Colonic mucosa (tissue), 4 donors: ENCODE measurements at regions not wholly inside any gene's neighbourhood (a gene's known extent, or its start where the extent isn't known, plus 50 kb on each side); places are given as distances from the start of the nearest gene placed in this dataset.

ENCODE experiments used
- DNase-seq: peaks from one replicate; pipeline ENCODE4 v3.0.0-alpha.2; 2020
- H3K27ac ChIP-seq: fragments of 200-600 bp; one replicate; pipeline ENCODE4 v1.8.0; 2021
- H3K27me3 ChIP-seq: fragments of 200-600 bp; one replicate; pipeline ENCODE4 v1.8.0; 2021
- H3K36me3 ChIP-seq: fragments of 200-600 bp; one replicate; pipeline ENCODE4 v1.8.0; 2021
- H3K4me1 ChIP-seq: fragments of 200-600 bp; one replicate; pipeline ENCODE4 v1.8.0; 2021; ENCODE audit warnings: mild to moderate bottlenecking
- H3K4me3 ChIP-seq: fragments of 200-600 bp; one replicate; pipeline ENCODE4 v1.8.0; 2021
- H3K9ac ChIP-seq, 2 donors: one replicate each; pipeline ENCODE4 v1.7.0; 2013; ENCODE audit warnings: control low read depth in 2 of 2, low read depth in 2 of 2, low read length in 2 of 2
- H3K9me3 ChIP-seq: fragments of 200-600 bp; one replicate; pipeline ENCODE4 v1.8.0; 2021
- CTCF ChIP-seq: fragments of 200-600 bp; IDR thresholded peaks from one replicate; pipeline ENCODE4 v1.8.0; 2022; ENCODE audit warnings: antibody characterized with exemption, mild to moderate bottlenecking
- intact Hi-C: fragments of 100-400 bp; cut with DNase I; formaldehyde crosslinking; loops from one replicate; pipeline ENCODE4 v1.14.1; 2022
- donor health status: healthy.
- donor health status: DM: no; HTN: no; CAD: no.
- donor health status: DM: no; HTN: no; CAD: no.

DNA sequence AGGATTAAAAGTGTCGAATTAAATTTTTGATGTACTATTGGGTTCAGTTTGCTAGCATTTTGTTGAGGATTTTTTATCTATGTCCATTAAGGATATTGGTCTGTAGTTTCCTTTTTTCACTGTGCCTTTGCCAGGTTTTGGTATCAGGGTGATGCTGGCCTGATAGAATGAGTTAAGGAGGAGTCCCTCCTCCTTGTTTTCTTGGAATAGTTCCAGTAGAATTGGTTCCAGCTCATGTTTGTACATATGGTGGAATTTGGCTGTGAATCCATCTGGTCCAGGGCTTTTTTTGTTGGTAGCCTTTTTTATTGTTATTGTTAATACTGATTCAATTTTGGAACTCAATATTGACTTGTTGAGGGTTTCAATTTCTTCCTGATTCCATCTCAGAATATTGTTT, 141.8 kb downstream of the SIM1 start:
- Histone ChIP-seq H3K9ac (no peak overlapping the region), H3K4me3 (no peak overlapping the region), H3K9me3 (no peaks in the 10 kb centered on the region), H3K36me3 (no peaks in the 10 kb centered on the region), H3K27me3 (no peaks in the 10 kb centered on the region), H3K27ac (no peak overlapping the region), H3K4me1 (no peaks in the 10 kb centered on the region)
- intact Hi-C loops = no loop called here
- DNase-seq = no peak
- TF ChIP-seq CTCF = no peak

- Histone ChIP-seq H3K36me3 (no peaks in the 10 kb centered on the region), H3K4me3 (no peak overlapping the region), H3K4me1 (no peaks in the 10 kb centered on the region), H3K9me3 (no peaks in the 10 kb centered on the region), H3K27me3 (no peaks in the 10 kb centered on the region), H3K9ac (no peak overlapping the region), H3K27ac (no peak overlapping the region)
- DNase-seq = no peak
- intact Hi-C loops = no loop called here
- TF ChIP-seq CTCF = no peak
These were observed 144.0 kb downstream of the SIM1 start for GRCh38 chr6:100320686-100321085.

DNA sequence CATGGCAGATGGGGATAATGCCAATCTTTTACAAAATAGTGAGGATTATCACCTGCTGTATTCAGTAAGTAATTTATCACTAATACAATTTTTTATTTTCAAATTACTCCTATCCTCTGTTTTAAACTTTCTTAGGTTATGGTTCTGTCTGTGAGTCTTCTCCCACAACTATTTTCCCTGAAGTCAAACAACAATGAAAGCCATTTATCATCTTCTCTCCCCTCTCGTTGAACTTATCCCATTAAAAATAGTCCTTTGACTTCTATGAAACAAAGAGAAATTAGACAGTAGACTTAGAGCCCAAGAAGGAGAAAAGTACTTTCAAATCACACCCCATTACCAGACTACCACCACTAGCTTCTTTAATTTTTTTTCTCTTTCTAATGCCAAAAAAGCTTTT, 147.7 kb downstream of the SIM1 start:
- intact Hi-C loops = no loop called here
- no peak overlapping the region for H3K4me3 ChIP-seq
- no peak overlapping the region for H3K9ac ChIP-seq
- TF ChIP-seq CTCF = no peak
- no peak overlapping the region for H3K27ac ChIP-seq
- DNase-seq = no peak
- H3K4me1 ChIP-seq = no peaks in the 10 kb centered on the region
- H3K36me3 ChIP-seq = no peaks in the 10 kb centered on the region
- H3K9me3 ChIP-seq = no peaks in the 10 kb centered on the region
- H3K27me3 ChIP-seq = no peaks in the 10 kb centered on the region

DNA sequence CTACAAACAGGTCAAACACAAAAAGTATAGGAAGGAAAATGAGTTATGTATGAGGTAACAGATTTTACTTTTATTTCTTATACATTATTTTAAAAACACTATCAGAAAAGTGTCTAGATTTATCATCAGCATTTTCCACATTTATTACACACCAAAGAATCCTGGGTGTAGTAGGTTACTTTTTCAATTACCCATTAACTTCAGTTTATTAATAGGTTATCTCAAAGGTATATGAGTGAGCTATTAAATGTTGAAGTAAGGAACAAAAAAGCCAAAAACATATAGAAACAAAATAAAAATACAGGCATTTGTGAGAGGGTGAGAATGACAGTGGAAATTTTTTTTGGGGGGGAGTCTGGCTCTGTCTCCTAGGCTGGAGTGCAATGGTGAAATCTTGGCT, 150.5 kb downstream of the SIM1 start:
- Histone ChIP-seq H3K4me1 (no peaks in the 10 kb centered on the region), H3K9ac (no peak overlapping the region), H3K27ac (no peak overlapping the region), H3K9me3 (no peaks in the 10 kb centered on the region), H3K36me3 (no peaks in the 10 kb centered on the region), H3K27me3 (no peaks in the 10 kb centered on the region), H3K4me3 (no peak overlapping the region)
- intact Hi-C loops = no loop called here
- DNase-seq = no peak
- TF ChIP-seq CTCF = no peak

DNA sequence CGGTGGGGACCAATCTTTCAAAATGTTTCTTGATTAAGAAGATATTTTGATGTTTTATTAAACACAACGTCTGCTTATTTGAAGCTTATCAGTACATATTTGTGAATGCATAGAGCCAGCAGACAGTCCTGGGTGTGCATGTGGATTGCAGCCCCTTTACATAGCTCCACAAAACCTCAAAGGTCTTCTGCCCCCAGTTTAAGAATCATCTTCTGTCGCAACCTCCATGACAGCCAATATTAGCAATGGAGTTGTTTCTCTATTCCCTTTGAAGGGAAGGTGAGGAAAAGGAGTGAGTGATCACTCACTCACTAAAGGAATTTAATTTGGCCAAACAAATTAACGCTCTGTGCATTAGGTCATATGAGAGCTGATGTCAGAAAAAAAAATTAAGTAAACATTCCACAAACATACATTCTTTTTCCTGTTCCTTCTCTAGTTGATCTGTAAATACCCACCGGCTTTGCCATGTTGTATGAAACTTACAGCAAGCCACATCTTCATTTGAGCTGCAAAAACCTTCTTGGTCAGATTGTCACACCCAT, 152.9 kb downstream of the SIM1 start:
- no peak overlapping the region for H3K4me3 ChIP-seq
- no peaks in the 10 kb centered on the region for H3K27me3 ChIP-seq
- H3K27ac ChIP-seq = no peak overlapping the region
- no peak for TF ChIP-seq CTCF
- H3K9me3 ChIP-seq = no peaks in the 10 kb centered on the region
- H3K4me1 ChIP-seq = no peaks in the 10 kb centered on the region
- no peak overlapping the region for H3K9ac ChIP-seq
- DNase-seq = no peak
- H3K36me3 ChIP-seq = no peaks in the 10 kb centered on the region
- intact Hi-C loops = no loop called here

GRCh38 chr6:100309174-100309573, 155.5 kb downstream of the SIM1 start:
- H3K9me3 ChIP-seq = no peaks in the 10 kb centered on the region
- TF ChIP-seq CTCF = no peak
- no peaks in the 10 kb centered on the region for H3K36me3 ChIP-seq
- intact Hi-C loops = no loop called here
- H3K27me3 ChIP-seq = no peaks in the 10 kb centered on the region
- no peaks in the 10 kb centered on the region for H3K4me1 ChIP-seq
- DNase-seq = no peak
- no peak overlapping the region for H3K4me3 ChIP-seq
- no peak overlapping the region for H3K27ac ChIP-seq
- H3K9ac ChIP-seq = no peak overlapping the region
